GM18868 (cell line): ENCODE measurements at regions not wholly inside any gene's neighbourhood (a gene's known extent, or its start where the extent isn't known, plus 50 kb on each side); places are given as distances from the start of the nearest gene placed in this dataset.

Source experiments
- ATAC-seq: cut with Tn5 transposase; IDR thresholded peaks from one replicate; pipeline ENCODE4 v1.9.1; 2021; ENCODE audit warnings: mild to moderate bottlenecking, moderate library complexity; ENCODE audit not compliant: unreplicated experiment

- ATAC-seq: no peak
Observed at GRCh38 chrX:51798701-51799100, 55.5 kb downstream of the GSPT2 start.

GRCh38 chrX:51802917-51803688 lies 59.9 kb downstream of the GSPT2 start:
- peak; percentile 96 for ATAC-seq

- no peak for ATAC-seq
Observed at GRCh38 chrX:51803833-51804232, 60.6 kb downstream of the GSPT2 start.

GRCh38 chrX:51804741-51805140 lies 61.5 kb downstream of the GSPT2 start:
- no peak for ATAC-seq

GRCh38 chrX:51813886-51814460 lies 70.7 kb downstream of the GSPT2 start:
- no peak for ATAC-seq

- ATAC-seq: no peak
Observed at GRCh38 chrX:51824061-51824460, 69.4 kb upstream of the MAGED1 start.

- no peak for ATAC-seq
Observed at GRCh38 chrX:51825436-51825835, 68.0 kb upstream of the MAGED1 start.

GRCh38 chrX:51834076-51834475 lies 59.3 kb upstream of the MAGED1 start:
- no peak for ATAC-seq

GRCh38 chrX:51836823-51837222 lies 56.6 kb upstream of the MAGED1 start:
- ATAC-seq: no peak

- ATAC-seq: no peak
Observed at GRCh38 chrX:51837451-51837850, 56.0 kb upstream of the MAGED1 start.

GRCh38 chrX:51837921-51838320 lies 55.5 kb upstream of the MAGED1 start:
- no peak for ATAC-seq
